ENCODE measurements at regions not wholly inside any gene's neighbourhood (a gene's known extent, or its start where the extent isn't known, plus 50 kb on each side); places are given as distances from the start of the nearest gene placed in this dataset.

DNA sequence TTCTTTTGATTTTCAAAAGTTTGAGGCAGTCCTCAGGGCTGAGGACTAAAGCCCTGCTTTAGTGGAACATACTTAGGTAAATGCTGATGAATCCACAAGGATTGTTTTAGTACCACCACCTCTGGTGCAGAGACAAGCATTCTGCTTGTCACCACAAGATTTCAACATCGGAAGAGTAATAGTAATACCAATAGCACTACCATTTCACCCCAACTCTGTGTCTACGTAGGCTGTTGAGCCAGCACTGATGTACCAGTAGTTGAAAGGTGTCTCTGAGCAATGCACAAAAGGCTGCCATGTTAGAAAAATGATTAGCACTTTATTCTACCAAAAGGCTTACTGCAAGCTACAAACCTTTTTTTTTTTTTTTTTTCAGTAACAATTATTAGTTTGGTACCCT, 213.2 kb upstream of the SLC24A2 start:
- Histone ChIP-seq H2BK5ac (ENCODE audit: low read depth, low read length) (no peak overlapping the region), H3K27me3 (replicated peaks in 1 of 4; ENCODE audit: control insufficient read depth in 3 of 4, extremely low read depth in 1 of 4, insufficient read depth in 3 of 4, low read length in 3 of 4) (no peaks in the 10 kb centered on the region), H3K18ac (ENCODE audit: extremely low read depth, low read length) (no peak overlapping the region), H2BK20ac (ENCODE audit: low read length) (no peak overlapping the region), H3K9ac (replicated peaks in 1 of 4; ENCODE audit: extremely low read depth in 1 of 4, low read depth in 3 of 4, low read length in 3 of 4) (no peak overlapping the region), H2BK120ac (replicated peaks; ENCODE audit: low read depth, low read length) (no peak overlapping the region), H3K4me2 (ENCODE audit: insufficient read depth in 1 of 2, low read depth in 2 of 2, low read length in 2 of 2) (no peak overlapping the region), H3K79me2 (ENCODE audit: control insufficient read depth in 1 of 2, insufficient read depth in 2 of 2, low read length in 2 of 2) (no peaks in the 10 kb centered on the region), H4K20me1 (replicated peaks in 1 of 2; ENCODE audit: control insufficient read depth in 1 of 2, insufficient read depth in 2 of 2, low read length in 2 of 2) (no peaks in the 10 kb centered on the region), H2AFZ (ENCODE audit: low read length) (no peak overlapping the region), H3K4ac (replicated peaks; ENCODE audit: insufficient read length, low read depth, low read length) (no peak overlapping the region), H2BK15ac (ENCODE audit: low read length) (no peak overlapping the region), H4K8ac (ENCODE audit: extremely low read depth, insufficient read depth, low read length) (no peak overlapping the region), H3K36me3 (ENCODE audit: control insufficient read depth in 2 of 4, insufficient read depth in 4 of 4, low read length in 3 of 4) (no peaks in the 10 kb centered on the region), H2BK12ac (ENCODE audit: low read depth, low read length) (no peak overlapping the region), H3K79me1 (ENCODE audit: low read depth, low read length) (no peaks in the 10 kb centered on the region), H3K23me2 (ENCODE audit: low read depth, low read length) (no peaks in the 10 kb centered on the region), H3K27ac (ENCODE audit: low read depth, low read length) (no peak overlapping the region), H2AK5ac (ENCODE audit: low read depth, low read length) (no peak overlapping the region), H3K4me3 (ENCODE audit: extremely low read depth in 1 of 4, insufficient read depth in 2 of 4, low read depth in 3 of 4, low read length in 4 of 4) (no peak overlapping the region), H3K14ac (ENCODE audit: insufficient read length) (no peak overlapping the region), H4K5ac (ENCODE audit: insufficient read length, low read depth, low read length) (no peak overlapping the region), H3K9me3 (ENCODE audit: insufficient read depth in 2 of 2, low read depth in 1 of 2, low read length in 1 of 2) (no peaks in the 10 kb centered on the region), H3K56ac (replicated peaks; ENCODE audit: insufficient read length, low read depth, low read length) (no peak overlapping the region), H4K91ac (replicated peaks; ENCODE audit: insufficient read length, low read length) (no peak overlapping the region), H3K4me1 (replicated peaks in 1 of 4; ENCODE audit: control insufficient read depth in 3 of 4, insufficient read depth in 4 of 4, low read length in 3 of 4) (peaks cover 0 to 5% (median 2%) of the 10 kb centered on the region in 4 experiments; a peak in 4 of 7 replicates), H3K23ac (ENCODE audit: insufficient read length) (no peak overlapping the region)
- 97% methylated on average over 2 of the region's 2 CpGs; no CpG with 5 or more reads in 1 of the 2 experiments for WGBS, 2 experiments (ENCODE audit: extremely low coverage in 1 of 2, insufficient coverage in 1 of 2, insufficient read length in 1 of 2, insufficient replicate concordance in 2 of 2, low coverage in 1 of 2, low lambda C conversion rate in 2 of 2, missing lambda C conversion rate in 1 of 2)
- DNase-seq (ENCODE audit: low read depth in 1 of 2, low spot score in 2 of 2): no peak
- ChIA-PET POLR2A (ENCODE audit: partially characterized antibody) (interaction anchor here (0.6 kb wide), 1 partner anchor 16 kb away, joined by 3 read pairs; no protein-coding TSS in a partner anchor), CTCF (ENCODE audit: partially characterized antibody) (interaction anchor here (0.6 to 1.4 kb wide), 2 partner anchors 13 to 99 kb away, joined by 3 read pairs; no protein-coding TSS in a partner anchor)
- TF ChIP-seq KDM5A (IDR thresholded peaks at IDR 0.05; ENCODE audit: low read length): no peak
- TF ChIP-seq, protein P1, sequence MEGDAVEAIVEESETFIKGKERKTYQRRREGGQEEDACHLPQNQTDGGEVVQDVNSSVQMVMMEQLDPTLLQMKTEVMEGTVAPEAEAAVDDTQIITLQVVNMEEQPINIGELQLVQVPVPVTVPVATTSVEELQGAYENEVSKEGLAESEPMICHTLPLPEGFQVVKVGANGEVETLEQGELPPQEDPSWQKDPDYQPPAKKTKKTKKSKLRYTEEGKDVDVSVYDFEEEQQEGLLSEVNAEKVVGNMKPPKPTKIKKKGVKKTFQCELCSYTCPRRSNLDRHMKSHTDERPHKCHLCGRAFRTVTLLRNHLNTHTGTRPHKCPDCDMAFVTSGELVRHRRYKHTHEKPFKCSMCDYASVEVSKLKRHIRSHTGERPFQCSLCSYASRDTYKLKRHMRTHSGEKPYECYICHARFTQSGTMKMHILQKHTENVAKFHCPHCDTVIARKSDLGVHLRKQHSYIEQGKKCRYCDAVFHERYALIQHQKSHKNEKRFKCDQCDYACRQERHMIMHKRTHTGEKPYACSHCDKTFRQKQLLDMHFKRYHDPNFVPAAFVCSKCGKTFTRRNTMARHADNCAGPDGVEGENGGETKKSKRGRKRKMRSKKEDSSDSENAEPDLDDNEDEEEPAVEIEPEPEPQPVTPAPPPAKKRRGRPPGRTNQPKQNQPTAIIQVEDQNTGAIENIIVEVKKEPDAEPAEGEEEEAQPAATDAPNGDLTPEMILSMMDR (IDR thresholded peaks at IDR 0.05; ENCODE audit: control extremely low read depth in 1 of 3, insufficient read depth in 1 of 3, low read depth in 1 of 3, low read length in 3 of 3): no peak
- no peak for TF ChIP-seq NANOG (IDR thresholded peaks at IDR 0.05; ENCODE audit: insufficient read depth, low read depth, low read length, poor library complexity, severe bottlenecking)
- FAIRE-seq: no peak

All from H1 (cell line).